ENCODE measurements at regions not wholly inside any gene's neighbourhood (a gene's known extent, or its start where the extent isn't known, plus 50 kb on each side); places are given as distances from the start of the nearest gene placed in this dataset.

- no peak overlapping the region for H3K4me3 ChIP-seq
- no peak for DNase-seq
- no peaks in the 10 kb centered on the region for H3K9me3 ChIP-seq
- peaks cover 10% of the 10 kb centered on the region for H3K4me1 ChIP-seq (ENCODE audit: low read depth)
- intact Hi-C loops (cut with DNase I, micrococcal nuclease): no loop called here
- TF ChIP-seq, protein P1, sequence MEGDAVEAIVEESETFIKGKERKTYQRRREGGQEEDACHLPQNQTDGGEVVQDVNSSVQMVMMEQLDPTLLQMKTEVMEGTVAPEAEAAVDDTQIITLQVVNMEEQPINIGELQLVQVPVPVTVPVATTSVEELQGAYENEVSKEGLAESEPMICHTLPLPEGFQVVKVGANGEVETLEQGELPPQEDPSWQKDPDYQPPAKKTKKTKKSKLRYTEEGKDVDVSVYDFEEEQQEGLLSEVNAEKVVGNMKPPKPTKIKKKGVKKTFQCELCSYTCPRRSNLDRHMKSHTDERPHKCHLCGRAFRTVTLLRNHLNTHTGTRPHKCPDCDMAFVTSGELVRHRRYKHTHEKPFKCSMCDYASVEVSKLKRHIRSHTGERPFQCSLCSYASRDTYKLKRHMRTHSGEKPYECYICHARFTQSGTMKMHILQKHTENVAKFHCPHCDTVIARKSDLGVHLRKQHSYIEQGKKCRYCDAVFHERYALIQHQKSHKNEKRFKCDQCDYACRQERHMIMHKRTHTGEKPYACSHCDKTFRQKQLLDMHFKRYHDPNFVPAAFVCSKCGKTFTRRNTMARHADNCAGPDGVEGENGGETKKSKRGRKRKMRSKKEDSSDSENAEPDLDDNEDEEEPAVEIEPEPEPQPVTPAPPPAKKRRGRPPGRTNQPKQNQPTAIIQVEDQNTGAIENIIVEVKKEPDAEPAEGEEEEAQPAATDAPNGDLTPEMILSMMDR (IDR thresholded peaks at IDR 0.05): no peak
- ATAC-seq: no peak
- no peaks in the 10 kb centered on the region for H3K36me3 ChIP-seq (ENCODE audit: low read depth)
Observed at GRCh38 chr16:72271699-72272240, 99.8 kb upstream of the PMFBP1 start.

DNA sequence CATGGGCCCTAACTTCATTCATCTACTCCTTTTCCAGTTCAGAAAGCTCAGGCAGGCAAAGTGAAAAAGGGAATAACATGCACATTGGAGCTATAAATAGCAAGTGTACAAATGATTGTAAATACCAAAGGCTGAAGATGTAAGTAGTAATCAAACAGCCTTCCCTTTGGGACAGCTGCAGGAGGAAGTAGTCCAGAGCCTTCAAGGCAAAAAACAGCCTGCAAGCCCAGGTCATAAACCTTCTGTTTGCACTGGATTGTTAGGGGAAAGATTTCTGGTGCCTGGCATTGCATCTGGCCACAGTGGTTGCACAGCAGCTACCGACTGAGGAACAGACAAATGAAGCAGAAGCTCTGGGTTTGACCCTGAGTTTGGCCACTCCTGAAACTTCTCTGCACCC, 98.6 kb upstream of the PMFBP1 start:
- peak in 2 of 3 donors; percentile 29 to 44 for DNase-seq
- ATAC-seq: peak; percentile 97
- intact Hi-C loops (cut with DNase I, micrococcal nuclease): no loop called here
- no peaks in the 10 kb centered on the region for H3K9me3 ChIP-seq
- H3K36me3 ChIP-seq (ENCODE audit: low read depth): no peaks in the 10 kb centered on the region
- H3K4me3 ChIP-seq: no peak overlapping the region
- TF ChIP-seq, protein P1 (IDR thresholded peaks at IDR 0.05): no peak
- H3K4me1 ChIP-seq (ENCODE audit: low read depth): peaks cover 10% of the 10 kb centered on the region

DNA sequence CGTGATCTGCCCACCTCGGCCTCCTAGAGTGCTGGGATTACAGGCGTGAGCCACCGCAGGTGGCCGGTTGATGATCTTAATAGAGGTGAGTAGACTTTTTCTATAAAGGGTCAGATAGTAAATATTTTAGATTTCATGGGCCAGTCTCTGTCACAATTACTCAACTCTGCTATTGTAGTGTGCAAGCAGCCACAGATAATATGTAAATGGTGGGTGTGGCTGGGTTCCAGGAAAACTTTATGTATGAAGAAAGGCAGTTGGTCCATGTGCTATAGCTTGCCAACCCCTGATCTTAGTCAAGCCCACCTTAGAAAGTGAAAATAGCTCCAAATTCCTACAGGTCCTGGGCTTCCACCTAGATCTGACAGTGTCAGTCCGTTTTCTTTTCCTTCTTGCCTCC, 94.9 kb upstream of the PMFBP1 start:
- ATAC-seq (no peak), DNase-seq (peak in 1 of 3 donors; percentile 12)
- Histone ChIP-seq H3K36me3 (ENCODE audit: low read depth) (no peaks in the 10 kb centered on the region), H3K4me1 (ENCODE audit: low read depth) (peaks cover 10% of the 10 kb centered on the region), H3K9me3 (no peaks in the 10 kb centered on the region), H3K4me3 (no peak overlapping the region)
- TF ChIP-seq, protein P1 (IDR thresholded peaks at IDR 0.05): no peak
- intact Hi-C loops (cut with DNase I, micrococcal nuclease): no loop called here

DNA sequence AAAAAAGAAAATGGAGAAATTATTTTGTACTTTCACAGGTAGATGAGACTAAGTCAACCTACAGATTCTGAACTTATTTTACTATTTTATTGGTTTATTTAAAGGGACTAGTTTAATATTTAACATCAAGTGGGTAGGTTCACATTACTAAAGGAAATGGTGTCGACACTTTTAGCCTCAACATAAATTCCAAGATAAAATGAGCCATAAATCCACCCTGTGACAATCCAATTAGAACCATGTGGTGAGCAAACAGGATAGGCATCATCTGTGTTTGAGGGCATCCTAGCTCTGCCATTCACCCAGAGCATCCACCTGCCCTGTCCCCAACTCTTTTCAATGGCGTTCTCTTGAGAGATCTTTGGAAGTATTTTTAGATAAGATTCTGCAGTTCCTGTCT, 92.8 kb upstream of the PMFBP1 start:
- DNase-seq: no peak
- H3K36me3 ChIP-seq (ENCODE audit: low read depth): no peaks in the 10 kb centered on the region
- peaks cover 3% of the 10 kb centered on the region for H3K4me1 ChIP-seq (ENCODE audit: low read depth)
- H3K4me3 ChIP-seq: no peak overlapping the region
- no peaks in the 10 kb centered on the region for H3K9me3 ChIP-seq
- peak; percentile 72 for ATAC-seq
- intact Hi-C loops (cut with DNase I, micrococcal nuclease): no loop called here
- TF ChIP-seq, protein P1 (IDR thresholded peaks at IDR 0.05): no peak

DNA sequence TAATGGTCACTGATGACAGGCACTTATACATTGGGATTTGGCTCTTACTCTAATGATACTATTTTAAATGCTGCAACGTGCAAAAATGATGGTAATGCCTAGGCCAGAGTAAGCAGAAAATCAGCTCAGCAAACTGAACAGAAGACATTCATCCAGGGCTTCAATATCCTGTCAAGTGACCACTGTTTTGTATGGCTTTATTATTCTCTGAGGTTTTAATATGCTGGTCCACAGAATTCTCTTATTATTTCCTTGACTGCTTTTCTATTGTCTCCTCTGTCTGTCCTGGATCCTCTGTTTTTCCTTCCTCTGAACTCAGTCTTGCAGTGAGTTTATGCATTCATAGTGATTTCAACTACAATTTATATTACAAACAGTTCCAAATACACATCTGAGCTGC, 90.8 kb upstream of the PMFBP1 start:
- intact Hi-C loops (cut with DNase I, micrococcal nuclease): no loop called here
- no peaks in the 10 kb centered on the region for H3K36me3 ChIP-seq (ENCODE audit: low read depth)
- no peaks in the 10 kb centered on the region for H3K4me1 ChIP-seq (ENCODE audit: low read depth)
- H3K4me3 ChIP-seq: no peak overlapping the region
- ATAC-seq: no peak
- no peak for DNase-seq
- H3K9me3 ChIP-seq: no peaks in the 10 kb centered on the region
- TF ChIP-seq, protein P1 (IDR thresholded peaks at IDR 0.05): no peak

DNA sequence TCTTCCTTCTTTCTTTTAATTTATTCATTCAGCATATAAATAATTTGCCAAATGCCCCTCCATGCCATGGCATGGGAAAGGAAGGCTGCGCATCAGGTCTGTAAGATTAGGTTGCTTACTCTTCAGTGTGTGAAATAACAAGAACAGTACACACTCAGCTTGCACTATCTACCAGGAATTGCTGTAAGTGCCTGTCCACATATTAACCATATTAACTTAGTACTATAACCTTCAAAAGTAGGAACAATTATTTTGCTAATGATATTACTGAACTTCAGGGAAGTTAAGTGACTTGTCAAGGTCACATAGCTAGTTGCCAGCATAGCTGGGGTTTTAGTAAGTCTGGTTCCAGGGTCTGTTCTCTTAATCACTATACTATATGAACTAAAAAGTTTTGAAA, 89.2 kb upstream of the PMFBP1 start:
- Histone ChIP-seq H3K4me3 (no peak overlapping the region), H3K9me3 (no peaks in the 10 kb centered on the region), H3K36me3 (ENCODE audit: low read depth) (no peaks in the 10 kb centered on the region), H3K4me1 (ENCODE audit: low read depth) (no peaks in the 10 kb centered on the region)
- intact Hi-C loops (cut with DNase I, micrococcal nuclease): no loop called here
- DNase-seq: no peak
- TF ChIP-seq, protein P1 (IDR thresholded peaks at IDR 0.05): no peak
- ATAC-seq: no peak
